ENCODE measurements at regions not wholly inside any gene's neighbourhood (a gene's known extent, or its start where the extent isn't known, plus 50 kb on each side); places are given as distances from the start of the nearest gene placed in this dataset.
A peak's percentile ranks its signal among the peaks of the same experiment; 100 is the strongest.
"Not testable (repeated sequence)": the region's sequence is repeated elsewhere in the genome, so short reads cannot be mapped to it uniquely, and the experiment has no call there.

DNA sequence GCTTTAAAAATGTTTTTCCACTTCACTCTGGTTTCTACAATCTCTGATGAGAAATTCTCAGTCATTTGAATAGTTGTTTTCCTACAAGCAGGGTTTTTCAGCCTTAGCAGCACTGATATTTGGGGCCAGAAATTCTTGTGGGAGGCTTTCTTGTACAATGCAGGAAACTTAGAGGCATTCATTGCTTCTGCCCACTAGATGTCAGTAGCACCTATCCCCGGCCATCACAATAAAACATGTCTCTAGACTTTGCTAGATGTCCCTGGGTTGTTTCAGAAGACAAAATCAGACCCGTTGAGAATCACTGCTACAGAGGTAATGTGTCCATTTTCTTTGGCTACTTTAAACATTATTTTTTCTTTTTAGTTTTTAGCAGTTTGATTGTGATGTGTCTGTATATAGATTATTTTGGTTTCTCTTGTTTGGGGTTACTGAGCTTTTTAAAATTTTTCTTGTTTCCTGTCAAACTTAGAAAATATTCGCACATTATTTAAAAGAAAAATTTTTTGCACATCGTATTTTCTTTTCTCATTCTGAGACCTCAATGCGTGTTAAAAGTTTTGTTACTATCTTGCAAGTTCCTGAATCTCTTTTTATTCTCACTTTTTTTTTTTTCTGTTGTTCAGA, 60.8 kb upstream of the CCDC179 start:
- peak; percentile 25 for DNase-seq (ENCODE audit: low read depth, low spot score)

DNA sequence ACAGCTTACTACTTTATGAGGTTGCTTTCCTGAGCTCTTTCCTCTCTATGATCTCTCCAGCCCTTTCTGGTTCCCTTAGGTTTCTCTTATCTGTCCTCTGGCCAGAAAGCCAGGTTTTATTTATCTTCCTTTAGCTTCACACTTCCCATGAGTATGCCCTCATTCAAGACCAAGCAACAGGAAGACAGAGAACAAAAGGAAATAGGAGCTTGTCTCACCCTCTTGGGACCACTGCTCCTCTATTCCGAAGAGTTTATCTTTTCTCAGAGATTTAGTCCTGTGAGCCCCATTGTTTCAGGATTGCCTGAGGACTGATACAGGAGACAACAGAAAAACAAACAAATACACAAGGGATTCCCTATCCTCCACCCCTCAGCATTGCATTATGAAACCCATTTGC, 62.4 kb upstream of the CCDC179 start:
- DNase-seq (ENCODE audit: low read depth, low spot score) = no peak

DNA sequence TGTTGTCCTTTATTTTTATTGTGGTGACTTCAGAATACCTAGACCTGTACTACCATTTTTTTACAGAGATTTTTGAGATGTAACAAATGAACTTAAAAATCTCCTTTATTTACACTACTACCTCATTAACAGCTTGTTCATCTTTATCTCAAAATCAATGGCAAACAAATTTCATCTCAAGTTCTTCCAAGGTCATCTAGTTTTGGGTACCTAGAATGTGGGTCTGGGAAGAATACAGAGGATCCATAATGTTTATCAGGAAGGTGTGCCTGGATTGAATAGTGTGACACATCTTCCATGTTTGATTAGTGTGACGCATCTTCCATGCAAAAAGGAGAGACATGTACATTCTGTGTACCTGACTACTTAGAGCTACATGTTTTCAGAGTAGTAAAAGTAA, 63.3 kb upstream of the CCDC179 start:
- DNase-seq (ENCODE audit: low read depth, low spot score) = no peak

DNA sequence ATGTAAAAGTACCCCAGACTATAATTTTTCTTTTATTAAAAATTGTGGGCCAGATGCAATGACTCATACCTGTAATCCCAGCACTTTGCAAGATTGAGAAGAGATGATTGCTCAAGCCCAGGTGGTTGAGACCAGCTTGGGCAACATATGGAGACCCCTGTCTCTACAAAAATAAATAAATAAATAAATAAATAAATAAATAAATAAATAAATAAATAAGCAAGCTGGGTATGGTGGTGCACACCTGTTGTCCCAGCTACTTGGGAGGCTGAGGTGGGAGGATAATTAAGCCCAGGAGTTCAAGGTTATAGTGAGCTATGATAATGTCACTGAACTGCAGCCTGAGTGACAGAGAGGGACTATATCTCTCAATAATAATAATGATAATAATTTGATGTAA, 66.1 kb upstream of the CCDC179 start:
- no peak for DNase-seq (ENCODE audit: low read depth, low spot score)

DNA sequence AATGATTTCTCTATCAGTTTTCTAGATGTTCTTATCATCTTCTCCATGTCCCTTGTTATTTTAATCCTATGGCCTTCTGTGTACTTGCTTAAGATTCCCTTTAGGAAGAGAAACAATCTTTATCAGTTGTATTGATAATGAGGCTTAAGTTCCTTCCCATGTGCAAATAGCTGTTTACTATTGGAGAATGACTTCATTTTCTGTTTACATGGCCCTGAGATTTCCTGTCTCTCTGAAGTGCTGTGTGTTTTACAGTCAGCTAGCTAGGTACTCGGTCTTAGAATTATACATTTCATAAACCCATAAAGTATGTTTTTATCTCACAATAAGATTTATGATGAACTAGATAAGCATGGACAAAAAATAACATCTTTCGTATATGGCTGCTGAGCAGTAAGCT, 67.5 kb upstream of the CCDC179 start:
- DNase-seq (ENCODE audit: low read depth, low spot score) = no peak

DNA sequence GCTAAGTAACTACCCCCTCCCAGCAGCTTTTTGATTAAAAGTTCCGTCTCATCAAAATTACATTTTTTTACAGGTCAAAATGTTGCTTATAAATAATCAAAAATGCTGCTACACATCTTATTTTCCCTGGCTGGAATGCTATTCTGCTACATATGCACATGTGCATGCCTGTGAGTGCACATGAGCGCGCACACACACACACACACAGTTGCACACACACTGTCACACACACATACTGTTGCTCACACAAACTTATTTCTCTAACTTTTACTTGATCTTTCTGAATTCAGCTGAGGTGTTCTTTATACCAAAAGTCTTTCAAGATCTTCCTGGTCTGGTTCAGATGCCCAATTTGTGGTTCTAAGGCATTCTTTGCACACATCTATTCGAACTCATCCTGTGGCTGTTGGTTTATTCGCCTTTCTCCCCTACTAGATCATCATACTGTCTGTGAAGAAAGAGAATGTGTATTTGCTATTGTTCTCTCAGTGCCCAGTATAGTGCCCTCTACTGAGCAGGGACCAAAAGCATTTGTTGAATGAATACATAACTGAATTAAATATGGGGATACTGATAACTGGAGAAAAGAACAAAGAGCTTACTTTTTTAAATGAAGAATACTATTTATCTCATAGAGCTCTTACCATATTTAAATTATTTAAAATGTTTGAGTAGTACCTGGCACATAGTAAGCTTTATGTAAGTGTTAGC, 68.1 kb upstream of the CCDC179 start:
- DNase-seq (ENCODE audit: low read depth, low spot score) = no peak

DNA sequence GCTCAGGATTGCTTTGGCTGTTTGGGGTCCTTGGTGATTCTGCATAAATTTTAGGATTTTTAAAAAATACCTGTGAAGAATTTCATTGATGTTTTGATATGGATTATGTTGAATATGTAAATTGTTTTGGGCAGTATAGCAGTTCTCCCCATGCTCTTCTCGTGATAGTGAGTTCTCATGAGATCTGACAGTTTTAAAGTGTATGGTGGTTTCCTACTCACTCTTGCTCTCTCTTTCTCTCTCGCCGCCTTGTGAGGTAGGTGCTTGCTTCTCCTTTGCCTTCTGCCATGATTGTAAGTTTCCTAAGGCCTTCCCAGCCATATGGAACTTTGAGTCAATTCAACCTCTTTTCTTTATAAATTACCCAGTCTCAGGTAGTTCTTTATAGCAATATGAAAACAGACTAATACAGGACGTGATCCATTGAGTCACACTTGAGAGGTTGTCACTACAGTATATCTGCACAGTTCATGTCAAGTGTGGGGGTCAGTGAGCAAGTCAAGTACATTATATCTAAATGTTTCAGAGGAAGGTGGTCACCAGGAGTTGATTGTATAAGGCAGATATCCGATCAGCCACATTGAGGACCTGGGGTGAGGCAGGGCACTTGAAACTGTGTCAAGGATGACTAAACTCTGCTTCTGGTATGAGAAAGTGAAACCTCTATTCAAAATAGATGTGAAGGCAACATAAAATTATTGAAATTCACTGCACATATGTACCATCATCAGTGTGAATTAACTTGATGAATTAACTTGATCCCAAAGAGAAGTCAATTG, 70.7 kb upstream of the CCDC179 start:
- no peak for DNase-seq (ENCODE audit: low read depth, low spot score)

DNA sequence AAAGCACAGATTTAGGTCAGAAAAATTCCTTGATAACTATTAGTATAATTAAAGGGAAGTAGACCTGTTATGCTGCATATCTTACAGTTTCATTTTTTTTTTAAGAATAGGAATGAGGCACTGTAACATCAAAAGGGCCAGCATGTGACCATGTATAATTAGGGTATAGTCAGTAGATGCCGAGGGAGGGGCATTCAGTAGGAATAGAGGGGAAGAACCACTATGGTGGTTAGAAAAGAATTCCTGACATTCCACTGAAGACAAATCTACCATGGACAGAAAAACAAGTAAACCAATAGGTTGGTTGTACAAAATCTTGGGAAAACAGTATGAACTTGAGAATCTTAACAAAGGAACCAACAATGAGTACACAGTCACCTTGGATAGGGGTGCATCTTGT, 78.4 kb upstream of the CCDC179 start:
- DNase-seq (ENCODE audit: low read depth, low spot score) = no peak

DNA sequence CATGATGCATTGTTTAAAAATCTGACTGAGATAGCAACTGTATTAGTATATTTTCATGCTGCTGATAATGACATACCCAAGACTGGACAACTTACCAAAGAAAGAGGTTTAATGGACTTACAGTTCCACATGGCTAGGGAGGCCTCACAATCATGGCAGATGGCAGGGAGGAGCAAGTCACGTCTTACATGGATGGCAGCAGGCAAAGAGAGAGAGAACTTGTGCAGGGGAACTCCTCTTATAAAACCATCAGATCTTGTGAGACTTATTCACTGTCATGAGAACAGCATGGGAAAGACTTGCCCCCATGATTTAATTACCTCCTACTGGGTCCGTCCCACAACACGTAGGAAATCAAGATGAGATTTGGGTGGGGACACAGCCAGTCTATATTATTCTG, 81.3 kb upstream of the CCDC179 start:
- not testable (repeated sequence) for DNase-seq (ENCODE audit: low read depth, low spot score)

DNA sequence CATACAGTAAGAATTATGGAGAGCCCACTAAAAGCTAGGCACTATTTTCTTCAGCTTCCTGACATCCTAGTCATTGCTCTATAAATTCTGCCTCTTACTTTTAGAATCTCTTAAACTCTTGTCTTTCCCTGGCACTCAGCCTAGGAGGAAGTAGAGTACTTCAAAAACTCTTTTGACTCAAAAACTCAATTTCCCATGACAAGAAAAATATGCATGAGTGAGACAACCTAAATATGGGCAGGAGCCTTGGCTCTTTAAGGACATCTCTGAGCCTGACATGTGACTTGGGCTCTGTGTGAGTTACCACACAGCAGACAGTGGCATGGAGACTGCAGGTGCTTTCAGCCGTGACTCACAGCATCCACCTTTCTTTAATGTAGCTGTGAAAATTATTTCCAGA, 97.5 kb upstream of the CCDC179 start:
- DNase-seq (ENCODE audit: low read depth, low spot score) = no peak

DNA sequence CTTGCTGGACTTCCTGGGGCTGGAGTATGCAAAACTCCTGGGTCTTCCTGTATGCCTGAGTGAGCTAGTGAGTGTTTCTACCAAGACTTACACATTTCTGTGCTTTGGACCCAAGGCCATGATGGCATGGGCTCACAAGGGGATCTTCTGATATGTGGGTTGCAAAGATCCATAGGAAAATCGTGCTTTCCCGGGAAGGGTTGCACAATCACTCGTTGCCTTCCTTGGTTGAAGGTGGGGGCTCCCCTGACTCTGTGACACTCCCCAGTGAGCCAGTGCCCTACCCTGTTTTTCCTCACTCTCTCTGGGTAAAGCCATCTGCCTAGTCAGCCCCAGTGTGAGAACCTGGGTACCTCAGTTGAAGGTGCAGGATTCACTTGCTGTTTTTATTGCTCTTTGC, 114.0 kb upstream of the CCDC179 start:
- no peak for DNase-seq (ENCODE audit: low read depth, low spot score)

DNA sequence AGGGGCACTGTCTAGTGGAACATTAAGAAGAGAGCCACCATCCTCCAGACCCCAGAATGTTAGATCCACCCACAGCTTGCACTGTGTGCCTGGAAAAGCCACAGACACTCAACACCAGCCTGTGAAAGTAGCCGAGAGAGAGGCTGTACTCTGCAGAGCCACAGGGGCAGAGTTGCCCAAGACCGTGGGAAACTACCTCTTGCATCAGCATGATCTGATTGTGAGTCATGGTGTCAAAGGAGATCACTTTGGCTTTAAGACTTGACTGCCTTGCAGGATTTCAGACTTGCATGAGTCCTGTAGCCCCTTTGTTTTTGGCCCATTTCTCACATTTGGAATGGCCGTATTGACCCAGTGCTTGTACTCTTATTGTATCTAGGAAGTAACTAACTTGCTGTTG, 115.9 kb upstream of the CCDC179 start:
- DNase-seq (ENCODE audit: low read depth, low spot score) = no peak

DNA sequence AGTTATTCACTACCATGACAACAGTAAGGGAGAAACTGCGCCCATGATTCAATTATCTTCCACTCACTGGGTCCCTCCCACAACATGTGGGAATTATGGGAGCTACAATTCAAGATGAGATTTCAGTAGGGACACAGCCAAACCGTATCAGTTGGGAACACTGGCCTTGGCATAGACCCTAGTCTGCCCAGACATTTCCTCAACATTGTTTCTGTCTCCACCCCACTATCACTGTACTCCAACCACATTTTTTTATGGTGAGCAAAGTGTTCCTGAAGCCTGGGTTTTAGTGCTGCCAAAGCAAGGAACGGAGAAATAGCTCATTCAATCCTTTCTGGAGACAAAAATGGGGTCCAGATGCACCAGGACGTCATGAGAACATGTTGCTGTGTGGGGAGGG, 122.6 kb upstream of the CCDC179 start:
- no peak for DNase-seq (ENCODE audit: low read depth, low spot score)

DNA sequence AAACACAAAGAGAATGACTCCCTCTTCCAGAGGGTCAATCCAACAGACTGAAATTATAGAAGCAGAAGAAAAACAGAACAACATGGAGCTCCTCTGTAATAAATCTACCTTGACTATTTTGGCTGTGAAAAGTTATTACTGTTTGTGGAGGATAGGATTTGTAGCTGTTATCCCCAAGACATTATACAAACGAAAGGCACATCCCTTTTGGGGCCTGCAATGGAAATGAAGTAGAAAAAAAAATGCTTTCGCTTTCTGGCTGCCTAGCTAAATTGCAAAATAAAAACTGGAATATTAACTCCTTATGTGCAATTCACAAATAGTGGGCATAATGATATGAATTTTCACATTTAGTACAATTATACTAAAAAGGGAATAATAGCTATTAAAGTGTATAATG, 123.8 kb upstream of the CCDC179 start:
- DNase-seq (ENCODE audit: low read depth, low spot score) = no peak

DNA sequence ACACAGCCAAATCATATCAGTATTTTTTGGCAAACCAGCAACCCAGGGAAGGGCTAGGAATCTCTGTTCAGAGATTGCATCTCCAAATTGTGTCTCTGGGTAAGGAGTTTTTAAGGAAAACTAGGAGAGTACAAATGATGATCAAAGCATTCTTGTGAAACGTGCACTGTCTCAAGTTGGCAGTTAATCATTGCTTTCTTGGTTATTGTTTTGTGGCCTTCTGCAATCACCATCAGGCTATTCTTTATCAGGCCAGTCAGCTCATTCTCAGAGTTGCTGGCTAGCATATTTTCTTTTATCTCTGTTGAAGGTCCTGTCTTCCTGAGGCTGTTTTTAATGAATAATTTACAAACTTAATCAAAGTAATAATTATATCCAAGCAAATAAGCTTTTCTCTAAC, 129.1 kb upstream of the CCDC179 start:
- DNase-seq (ENCODE audit: low read depth, low spot score) = no peak

DNA sequence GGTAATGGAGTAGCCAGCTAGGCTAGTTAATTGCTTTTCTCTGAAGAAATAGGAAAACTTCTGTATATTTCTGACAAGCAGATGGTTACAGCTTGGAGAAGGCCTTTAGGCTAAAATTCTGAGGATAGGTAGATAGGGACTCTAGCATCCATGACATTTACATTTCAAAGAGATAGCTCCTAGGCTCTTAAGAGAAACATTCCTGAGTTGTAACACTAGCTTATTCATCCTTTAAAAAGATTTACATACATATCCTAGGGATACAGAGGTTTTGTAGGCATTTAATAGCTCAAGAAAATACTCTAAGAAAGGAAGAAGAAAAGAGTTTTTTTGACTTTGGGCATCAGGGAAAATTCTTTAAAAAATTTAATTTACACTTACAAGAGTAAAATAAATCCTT, 130.9 kb upstream of the CCDC179 start:
- peak; percentile 47 for DNase-seq (ENCODE audit: low read depth, low spot score)

DNA sequence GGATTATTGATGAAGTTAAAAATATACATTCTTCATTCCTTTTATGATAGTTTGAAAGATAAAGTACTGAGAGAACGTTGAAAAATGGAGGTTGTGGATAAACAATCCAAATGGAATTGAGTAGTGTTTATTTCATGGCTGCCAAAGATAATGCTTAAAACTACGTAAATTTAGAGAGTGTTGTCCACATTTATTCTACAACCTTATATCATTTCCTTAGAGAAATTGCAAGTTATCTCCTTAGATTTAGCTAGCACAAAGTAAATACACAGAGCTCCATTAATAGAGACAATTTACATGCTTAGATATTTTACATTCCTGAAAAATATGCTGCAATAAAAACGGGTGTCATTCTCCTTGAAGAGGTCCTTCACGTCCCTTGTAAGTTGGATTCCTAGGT, 146.5 kb upstream of the CCDC179 start:
- no peak for DNase-seq (ENCODE audit: low read depth, low spot score)

DNA sequence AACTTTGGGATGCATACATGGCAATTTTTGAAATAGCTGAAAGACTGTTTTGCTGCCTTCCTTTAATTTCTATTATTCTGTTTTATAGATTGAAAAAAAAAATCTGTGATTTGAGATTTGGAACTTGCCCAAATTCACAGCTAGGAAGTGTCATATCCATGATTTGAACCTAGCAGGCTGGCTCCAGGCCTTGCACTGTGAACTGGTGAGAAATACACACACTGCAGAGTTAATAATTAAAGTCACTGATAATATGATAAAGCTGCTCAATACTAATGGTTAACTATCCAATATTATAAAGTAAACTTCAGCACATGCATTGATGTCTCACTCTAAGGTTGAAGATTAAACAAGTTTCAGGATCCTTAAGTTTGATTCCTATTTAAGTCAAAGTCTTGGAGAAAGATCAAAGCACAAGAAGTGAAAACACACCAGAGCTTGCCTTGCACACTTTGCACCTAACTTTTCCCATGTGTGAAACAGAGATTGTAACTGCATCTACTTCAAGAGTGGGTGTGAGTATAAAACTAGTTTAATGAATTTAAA, 150.6 kb upstream of the CCDC179 start:
- DNase-seq (ENCODE audit: low read depth, low spot score) = no peak

DNA sequence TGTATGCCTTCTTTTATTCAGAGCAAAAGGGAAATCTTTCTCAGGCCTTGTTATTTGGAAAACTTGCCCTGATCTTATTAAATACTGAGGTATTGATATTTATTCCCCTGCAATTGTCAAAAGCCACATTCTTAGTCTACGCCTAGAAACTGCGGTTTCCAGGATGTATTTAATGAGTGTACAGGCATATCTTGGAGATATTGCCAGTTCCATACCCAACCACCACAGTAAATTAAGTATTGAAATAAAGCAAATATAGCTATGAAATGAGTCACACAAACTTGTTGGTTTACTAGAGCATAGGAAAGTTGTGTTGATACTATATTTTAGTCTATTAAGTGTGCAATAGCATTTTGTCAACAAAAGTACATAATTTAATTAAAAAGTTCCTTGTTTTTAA, 152.7 kb upstream of the CCDC179 start:
- DNase-seq (ENCODE audit: low read depth, low spot score) = no peak

DNA sequence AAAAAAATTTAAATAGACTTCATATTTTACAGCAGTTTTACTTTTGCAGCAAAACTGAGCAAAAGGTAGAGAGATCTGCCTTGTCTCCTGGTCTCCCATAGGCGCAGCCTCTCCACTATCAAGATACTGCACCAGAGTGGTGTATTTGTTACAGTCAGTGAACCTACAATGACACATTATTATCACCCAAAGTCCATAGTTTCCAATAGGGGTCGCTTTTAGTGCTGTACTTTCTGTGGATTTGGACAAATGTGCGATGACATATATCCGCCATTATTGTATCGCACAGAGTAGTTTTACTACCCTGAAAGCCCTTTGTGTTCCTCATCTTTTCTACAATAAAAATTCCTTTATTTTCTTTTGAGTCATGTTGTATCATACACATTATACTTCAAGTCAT, 153.2 kb upstream of the CCDC179 start:
- DNase-seq (ENCODE audit: low read depth, low spot score) = no peak

DNA sequence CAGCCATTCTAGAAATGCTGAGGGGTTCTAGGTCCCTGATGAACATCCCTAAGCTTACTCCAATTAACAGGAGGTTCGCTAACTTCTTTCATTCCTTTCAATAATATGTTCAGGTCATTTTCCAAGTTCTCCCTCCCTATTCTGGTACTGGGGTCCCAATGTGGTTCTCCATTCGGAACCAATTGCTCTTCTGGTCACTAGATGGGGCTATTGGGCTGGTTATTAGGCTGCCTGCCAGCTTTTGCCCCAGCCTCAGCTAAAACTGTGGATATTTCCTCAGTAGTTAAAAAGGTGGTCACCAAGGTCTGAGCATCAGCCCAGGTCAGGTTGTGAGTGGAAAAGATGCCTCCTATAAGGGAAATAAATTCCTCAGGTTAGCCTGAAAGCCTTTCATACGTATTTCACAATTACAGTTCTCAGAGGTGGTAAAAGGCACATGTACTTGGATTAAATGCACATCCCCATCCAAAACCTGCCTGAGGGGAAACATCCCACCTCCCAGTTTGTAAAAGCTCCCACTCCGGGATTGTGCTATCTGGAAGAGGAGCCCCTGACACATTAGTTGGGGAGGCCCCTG, 161.1 kb upstream of the CCDC179 start:
- peak; percentile 3 for DNase-seq (ENCODE audit: low read depth, low spot score)

DNA sequence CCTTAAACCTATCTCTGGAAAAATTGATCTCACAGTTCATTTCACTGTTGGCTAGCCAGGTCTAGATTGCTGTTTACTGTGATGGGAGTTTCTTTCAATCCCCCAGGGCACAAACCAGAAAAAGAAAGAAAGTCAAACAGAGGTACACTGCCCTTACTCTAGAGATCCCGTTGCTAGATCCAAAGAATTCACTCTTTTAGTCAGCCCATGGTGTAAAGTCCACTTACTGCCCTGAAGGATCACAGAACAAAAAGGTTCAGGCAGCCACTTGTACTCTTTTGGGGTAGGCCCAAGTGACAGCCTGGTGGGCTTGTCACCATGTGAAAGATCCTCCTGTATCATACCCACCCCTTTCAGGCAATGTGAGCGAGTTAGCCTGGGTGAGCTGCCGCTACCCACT, 162.6 kb upstream of the CCDC179 start:
- no peak for DNase-seq (ENCODE audit: low read depth, low spot score)
